ENCODE measurements at regions not wholly inside any gene's neighbourhood (a gene's known extent, or its start where the extent isn't known, plus 50 kb on each side); places are given as distances from the start of the nearest gene placed in this dataset.

GRCh38 chr2:143856978-143857377 lies 662.9 kb downstream of the ZEB2 start:
- TF ChIP-seq MEIS1 (CRISPR knock-in tag; IDR thresholded peaks at IDR 0.05; ENCODE audit: borderline replicate concordance): no peak
- no peak for TF ChIP-seq MYNN (tag by site-specific recombination; IDR thresholded peaks at IDR 0.05; ENCODE audit: borderline replicate concordance)
- TF ChIP-seq, protein P1, sequence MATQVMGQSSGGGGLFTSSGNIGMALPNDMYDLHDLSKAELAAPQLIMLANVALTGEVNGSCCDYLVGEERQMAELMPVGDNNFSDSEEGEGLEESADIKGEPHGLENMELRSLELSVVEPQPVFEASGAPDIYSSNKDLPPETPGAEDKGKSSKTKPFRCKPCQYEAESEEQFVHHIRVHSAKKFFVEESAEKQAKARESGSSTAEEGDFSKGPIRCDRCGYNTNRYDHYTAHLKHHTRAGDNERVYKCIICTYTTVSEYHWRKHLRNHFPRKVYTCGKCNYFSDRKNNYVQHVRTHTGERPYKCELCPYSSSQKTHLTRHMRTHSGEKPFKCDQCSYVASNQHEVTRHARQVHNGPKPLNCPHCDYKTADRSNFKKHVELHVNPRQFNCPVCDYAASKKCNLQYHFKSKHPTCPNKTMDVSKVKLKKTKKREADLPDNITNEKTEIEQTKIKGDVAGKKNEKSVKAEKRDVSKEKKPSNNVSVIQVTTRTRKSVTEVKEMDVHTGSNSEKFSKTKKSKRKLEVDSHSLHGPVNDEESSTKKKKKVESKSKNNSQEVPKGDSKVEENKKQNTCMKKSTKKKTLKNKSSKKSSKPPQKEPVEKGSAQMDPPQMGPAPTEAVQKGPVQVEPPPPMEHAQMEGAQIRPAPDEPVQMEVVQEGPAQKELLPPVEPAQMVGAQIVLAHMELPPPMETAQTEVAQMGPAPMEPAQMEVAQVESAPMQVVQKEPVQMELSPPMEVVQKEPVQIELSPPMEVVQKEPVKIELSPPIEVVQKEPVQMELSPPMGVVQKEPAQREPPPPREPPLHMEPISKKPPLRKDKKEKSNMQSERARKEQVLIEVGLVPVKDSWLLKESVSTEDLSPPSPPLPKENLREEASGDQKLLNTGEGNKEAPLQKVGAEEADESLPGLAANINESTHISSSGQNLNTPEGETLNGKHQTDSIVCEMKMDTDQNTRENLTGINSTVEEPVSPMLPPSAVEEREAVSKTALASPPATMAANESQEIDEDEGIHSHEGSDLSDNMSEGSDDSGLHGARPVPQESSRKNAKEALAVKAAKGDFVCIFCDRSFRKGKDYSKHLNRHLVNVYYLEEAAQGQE (tag by site-specific recombination; IDR thresholded peaks at IDR 0.05): no peak
- TF ChIP-seq, protein P2, sequence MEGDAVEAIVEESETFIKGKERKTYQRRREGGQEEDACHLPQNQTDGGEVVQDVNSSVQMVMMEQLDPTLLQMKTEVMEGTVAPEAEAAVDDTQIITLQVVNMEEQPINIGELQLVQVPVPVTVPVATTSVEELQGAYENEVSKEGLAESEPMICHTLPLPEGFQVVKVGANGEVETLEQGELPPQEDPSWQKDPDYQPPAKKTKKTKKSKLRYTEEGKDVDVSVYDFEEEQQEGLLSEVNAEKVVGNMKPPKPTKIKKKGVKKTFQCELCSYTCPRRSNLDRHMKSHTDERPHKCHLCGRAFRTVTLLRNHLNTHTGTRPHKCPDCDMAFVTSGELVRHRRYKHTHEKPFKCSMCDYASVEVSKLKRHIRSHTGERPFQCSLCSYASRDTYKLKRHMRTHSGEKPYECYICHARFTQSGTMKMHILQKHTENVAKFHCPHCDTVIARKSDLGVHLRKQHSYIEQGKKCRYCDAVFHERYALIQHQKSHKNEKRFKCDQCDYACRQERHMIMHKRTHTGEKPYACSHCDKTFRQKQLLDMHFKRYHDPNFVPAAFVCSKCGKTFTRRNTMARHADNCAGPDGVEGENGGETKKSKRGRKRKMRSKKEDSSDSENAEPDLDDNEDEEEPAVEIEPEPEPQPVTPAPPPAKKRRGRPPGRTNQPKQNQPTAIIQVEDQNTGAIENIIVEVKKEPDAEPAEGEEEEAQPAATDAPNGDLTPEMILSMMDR (tag by site-specific recombination; IDR thresholded peaks at IDR 0.05): no peak
- TF ChIP-seq ZNF169 (tag by site-specific recombination; IDR thresholded peaks at IDR 0.05): no peak
- no peak for TF ChIP-seq ZBTB7A (tag by site-specific recombination; IDR thresholded peaks at IDR 0.05; ENCODE audit: low read depth)
